HCT116 (cell line): ENCODE measurements at regions not wholly inside any gene's neighbourhood (a gene's known extent, or its start where the extent isn't known, plus 50 kb on each side); places are given as distances from the start of the nearest gene placed in this dataset.

Experiments used
- ATAC-seq: fragments of 200-7000 bp; cut with Tn5 transposase; 2 replicates; pipeline ENCODE4 v1.9.1; 2020; ENCODE audit warnings: mild to moderate bottlenecking, moderate library complexity
- BruUV-seq: library from RNA; stranded (reverse); fragments of 400-500 nt; replicated peaks from 2 replicates; lab custom pipeline; 2021; lab: Mats Ljungman, UMichigan
- CTCF ChIA-PET: fragments of 300-600 bp; sonication (Branson Sonifier 250); formaldehyde crosslinking; loops from one replicate; lab custom pipeline; 2021; ENCODE audit warnings: antibody characterized with exemption; lab: Charles Lee
- POLR2A ChIA-PET: fragments of 300-600, 350-600 bp; sonication (Branson Sonifier 250); formaldehyde crosslinking; loops from one replicate; lab custom pipeline; 2021; ENCODE audit warnings: antibody characterized with exemption; lab: Charles Lee
- RAD21 ChIA-PET, 2 experiments: fragments of 300-600 bp; sonication (Branson Sonifier 250); formaldehyde crosslinking; loops; one replicate each; lab custom pipeline; 2023; ENCODE audit warnings: low total read pairs in 2 of 2; ENCODE audit not compliant: uncharacterized antibody in 2 of 2, unreplicated experiment in 2 of 2, low non-redundant PET in 1 of 2; lab: Charles Lee
- DNase-seq: peaks from one replicate; pipeline ENCODE4 v3.0.0-alpha.2; 2010; ENCODE audit warnings: low read depth, low spot score
- H2AFZ ChIP-seq: fragments of 200-600 bp; shearing (Covaris generic), sonication (generic); 2 replicates; pipeline ENCODE4 v1.6.1; 2017; ENCODE audit warnings: low read depth, mixed run types, mixed read lengths, antibody characterized with exemption, low read length; ENCODE audit not compliant: poor library complexity, severe bottlenecking
- H3K27ac ChIP-seq: 2 replicates; pipeline ENCODE4 v1.5.1; 2012; ENCODE audit warnings: low read depth, low read length
- H3K27me3 ChIP-seq: fragments of 200-600 bp; sonication (generic); 2 replicates; pipeline ENCODE4 v1.6.1; 2016; ENCODE audit warnings: mixed run types, low read length, mixed read lengths; ENCODE audit not compliant: insufficient read depth
- H3K36me3 ChIP-seq, 2 experiments: fragments of 200-500 bp in 1 of 2; fragments of 200-600 bp in 1 of 2; sonication (Bioruptor generic) in 1 of 2; sonication (generic) in 1 of 2; 2 replicates each; pipeline versions ENCODE4 v1.5.1 to v1.6.1; 2014 to 2016; ENCODE audit warnings: low read length in 2 of 2, inconsistent platforms in 1 of 2, mixed read lengths in 1 of 2, mixed run types in 1 of 2; ENCODE audit not compliant: insufficient read depth in 2 of 2, control insufficient read depth in 1 of 2
- H3K4me1 ChIP-seq, 2 experiments: fragments of 200-600 bp in 1 of 2; sonication (generic) in 1 of 2; 2 replicates each; pipeline versions ENCODE4 v1.5.1 to v1.6.1; 2012 to 2017; ENCODE audit warnings: low read length in 2 of 2, inconsistent platforms in 1 of 2, mild to moderate bottlenecking in 1 of 2, mixed read lengths in 1 of 2, mixed run types in 1 of 2, moderate library complexity in 1 of 2; ENCODE audit not compliant: insufficient read depth in 2 of 2, control insufficient read depth in 1 of 2
- H3K4me2 ChIP-seq: fragments of 200-600 bp; sonication (generic); 2 replicates; pipeline ENCODE4 v1.6.1; 2017; ENCODE audit warnings: mixed run types, low read length, mixed read lengths
- H3K4me3 ChIP-seq, 2 experiments: fragments of 200-600 bp in 1 of 2; sonication (generic) in 1 of 2; replicated peaks in 1 of 2; 2 replicates each; pipeline ENCODE4 v1.5.1; 2011 to 2016; ENCODE audit warnings: low read length in 2 of 2, control low read depth in 1 of 2, low read depth in 1 of 2, mild to moderate bottlenecking in 1 of 2, mixed read lengths in 1 of 2, mixed run types in 1 of 2
- H3K79me2 ChIP-seq: fragments of 200-600 bp; sonication (generic); 2 replicates; pipeline ENCODE4 v1.6.1; 2017; ENCODE audit warnings: mild to moderate bottlenecking, mixed run types, low read length, moderate library complexity, mixed read lengths; ENCODE audit not compliant: insufficient read depth
- H3K9ac ChIP-seq: fragments of 200-600 bp; sonication (generic); 2 replicates; pipeline ENCODE4 v1.6.1; 2016; ENCODE audit warnings: low read length, mixed read lengths
- H3K9me2 ChIP-seq: fragments of 200-600 bp; sonication (generic), shearing (Covaris generic); 2 replicates; pipeline ENCODE4 v1.6.1; 2017; ENCODE audit warnings: mixed run types, mild to moderate bottlenecking, moderate library complexity; ENCODE audit not compliant: insufficient read depth
- H3K9me3 ChIP-seq, 2 experiments: fragments of 200-500 bp in 1 of 2; fragments of 200-600 bp in 1 of 2; sonication (Bioruptor generic) in 1 of 2; sonication (generic) in 1 of 2; 2 replicates each; pipeline ENCODE4 v1.6.1; 2014 to 2017; ENCODE audit warnings: low read length in 2 of 2, mixed read lengths in 2 of 2, inconsistent platforms in 1 of 2, low read depth in 1 of 2, mild to moderate bottlenecking in 1 of 2, mixed run types in 1 of 2, moderate library complexity in 1 of 2; ENCODE audit not compliant: control insufficient read depth in 1 of 2, insufficient read depth in 1 of 2
- H4K20me1 ChIP-seq: fragments of 200-600 bp; sonication (generic), shearing (Covaris generic); 2 replicates; pipeline ENCODE4 v1.6.1; 2017; ENCODE audit warnings: mixed run types, mild to moderate bottlenecking, moderate library complexity; ENCODE audit not compliant: insufficient read depth
- CEBPB ChIP-seq: IDR thresholded peaks from 2 replicates; pipeline ENCODE4 v1.6.1; 2012; ENCODE audit warnings: low read depth
- CTCF ChIP-seq, 3 experiments: fragments of 200-600 bp in 1 of 3; sonication (generic) in 1 of 3; IDR thresholded peaks in 2 of 3; conservative IDR thresholded peaks in 1 of 3; 2 replicates each; pipeline ENCODE4 v1.5.1; 2012 to 2017; ENCODE audit warnings: low read depth in 2 of 3, low read length in 2 of 3, antibody characterized with exemption in 1 of 3, borderline replicate concordance in 1 of 3, control low read depth in 1 of 3, mild to moderate bottlenecking in 1 of 3, mixed read lengths in 1 of 3, mixed run types in 1 of 3, moderate library complexity in 1 of 3; ENCODE audit not compliant: insufficient read depth in 1 of 3
- EZH2phosphoT487 ChIP-seq: fragments of 200-600 bp; IDR thresholded peaks from 2 replicates; pipeline ENCODE4 v1.6.1; 2018; ENCODE audit warnings: antibody characterized with exemption, borderline replicate concordance
- FOSL1 ChIP-seq: IDR thresholded peaks from 2 replicates; pipeline ENCODE4 v1.6.1; 2012; ENCODE audit warnings: low read depth
- JUND ChIP-seq: IDR thresholded peaks from 2 replicates; pipeline ENCODE4 v1.6.1; 2012
- POLR2AphosphoS5 ChIP-seq: IDR thresholded peaks from 2 replicates; pipeline ENCODE4 v1.6.1; 2011; ENCODE audit warnings: mild to moderate bottlenecking, low read depth, low read length, moderate library complexity
- RAD21 ChIP-seq: IDR thresholded peaks from 2 replicates; pipeline ENCODE4 v1.6.1; 2012; ENCODE audit warnings: low read depth, mild to moderate bottlenecking
- SIN3A ChIP-seq: IDR thresholded peaks from 2 replicates; pipeline ENCODE4 v1.6.1; 2012; ENCODE audit warnings: low read depth
- SRF ChIP-seq: IDR thresholded peaks from 2 replicates; pipeline ENCODE4 v1.6.1; 2012; ENCODE audit warnings: low read depth
- TCF7L2 ChIP-seq: IDR thresholded peaks from 2 replicates; pipeline ENCODE4 v1.7.0; 2011; ENCODE audit warnings: borderline replicate concordance, inconsistent platforms; ENCODE audit not compliant: insufficient read depth, insufficient read length; ENCODE audit errors: extremely low read depth
- YY1 ChIP-seq: IDR thresholded peaks from 2 replicates; pipeline ENCODE4 v1.6.1; 2011; ENCODE audit warnings: low read length, low read depth, moderate library complexity, mild to moderate bottlenecking; ENCODE audit not compliant: insufficient replicate concordance; ENCODE audit errors: extremely low read depth
- ZNF274 ChIP-seq: fragments of 200-500 bp; sonication (Bioruptor generic); IDR thresholded peaks from 2 replicates; pipeline ENCODE4 v1.6.1; 2014; ENCODE audit warnings: mild to moderate bottlenecking, low read depth, low read length, inconsistent platforms
- intact Hi-C: fragments of 100-400 bp; cut with micrococcal nuclease; formaldehyde crosslinking; loops from 2 replicates; pipeline ENCODE4 v1.10.0; 2022
- TF ChIP-seq, protein P1 (sequence below): IDR thresholded peaks from 2 replicates; pipeline ENCODE4 v1.6.1; 2012
- TF ChIP-seq, protein P2 (sequence below): IDR thresholded peaks from 2 replicates; pipeline ENCODE4 v1.6.1; 2011; ENCODE audit warnings: mild to moderate bottlenecking, low read length, moderate library complexity; ENCODE audit not compliant: insufficient replicate concordance; ENCODE audit errors: extremely low read depth

DNA sequence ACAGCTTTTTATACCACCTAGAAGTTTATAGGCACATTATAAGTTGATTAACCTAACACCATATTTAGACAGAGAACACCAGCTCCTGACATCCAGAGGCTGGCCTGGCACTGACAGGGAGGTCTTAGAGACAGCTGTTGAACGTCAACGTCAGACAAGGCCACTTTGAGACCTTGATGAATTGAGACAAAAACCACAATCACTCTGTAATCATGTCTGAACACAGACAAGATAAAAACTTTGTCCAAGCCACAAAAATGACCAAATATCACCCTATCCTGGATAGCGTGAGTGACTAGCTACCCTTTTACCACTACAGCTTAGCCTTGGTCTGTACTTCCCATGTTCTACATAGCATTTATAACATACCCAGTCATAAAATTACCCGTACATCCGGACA is 403.6 kb upstream of the CHRM3 start (continued):
- no peak for TF ChIP-seq TCF7L2
- no peak for TF ChIP-seq RAD21

DNA sequence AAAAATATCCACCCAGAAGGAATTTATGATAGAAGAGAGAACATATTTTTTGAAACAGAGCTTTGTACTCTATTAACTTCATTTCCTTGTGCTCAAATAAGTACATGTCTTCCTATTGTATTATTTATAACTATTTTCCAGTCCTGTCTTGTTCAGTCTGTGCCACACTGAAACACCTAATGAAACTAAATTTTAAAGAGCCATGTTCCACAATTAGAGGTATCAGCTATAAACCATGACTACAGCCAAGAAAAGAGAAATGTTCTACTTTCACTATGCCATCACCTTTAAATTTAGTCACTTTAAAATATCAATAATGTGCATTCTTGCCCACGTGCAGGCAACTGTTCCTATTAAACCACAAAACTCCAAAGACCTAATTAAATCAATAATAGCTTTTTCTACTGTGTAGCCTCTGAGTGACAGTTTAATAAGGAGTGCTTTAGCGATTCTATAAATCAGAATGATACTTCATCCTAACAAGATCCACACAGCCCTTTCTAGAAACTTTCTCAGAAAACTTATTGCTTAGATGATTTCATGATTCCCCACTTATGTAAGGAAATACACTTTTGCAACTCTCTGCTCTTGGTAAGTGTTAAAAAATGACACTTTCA is 404.9 kb upstream of the CHRM3 start:
- TF ChIP-seq EZH2phosphoT487 = no peak
- no peak for TF ChIP-seq ZNF274
- TF ChIP-seq YY1 = no peak
- TF ChIP-seq POLR2AphosphoS5 = no peak
- no peak for TF ChIP-seq SIN3A
- no peak for TF ChIP-seq CTCF (IDR thresholded peaks at IDR 0.05 in 2 of 3, conservative IDR thresholded peaks at IDR 0.05 in 1 of 3; ENCODE audit: borderline replicate concordance in 1 of 3, insufficient read depth in 1 of 3, low read depth in 2 of 3, low read length in 2 of 3)
- TF ChIP-seq CEBPB = no peak
- TF ChIP-seq, protein P1, sequence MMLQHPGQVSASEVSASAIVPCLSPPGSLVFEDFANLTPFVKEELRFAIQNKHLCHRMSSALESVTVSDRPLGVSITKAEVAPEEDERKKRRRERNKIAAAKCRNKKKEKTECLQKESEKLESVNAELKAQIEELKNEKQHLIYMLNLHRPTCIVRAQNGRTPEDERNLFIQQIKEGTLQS = no peak
- TF ChIP-seq, protein P2, sequence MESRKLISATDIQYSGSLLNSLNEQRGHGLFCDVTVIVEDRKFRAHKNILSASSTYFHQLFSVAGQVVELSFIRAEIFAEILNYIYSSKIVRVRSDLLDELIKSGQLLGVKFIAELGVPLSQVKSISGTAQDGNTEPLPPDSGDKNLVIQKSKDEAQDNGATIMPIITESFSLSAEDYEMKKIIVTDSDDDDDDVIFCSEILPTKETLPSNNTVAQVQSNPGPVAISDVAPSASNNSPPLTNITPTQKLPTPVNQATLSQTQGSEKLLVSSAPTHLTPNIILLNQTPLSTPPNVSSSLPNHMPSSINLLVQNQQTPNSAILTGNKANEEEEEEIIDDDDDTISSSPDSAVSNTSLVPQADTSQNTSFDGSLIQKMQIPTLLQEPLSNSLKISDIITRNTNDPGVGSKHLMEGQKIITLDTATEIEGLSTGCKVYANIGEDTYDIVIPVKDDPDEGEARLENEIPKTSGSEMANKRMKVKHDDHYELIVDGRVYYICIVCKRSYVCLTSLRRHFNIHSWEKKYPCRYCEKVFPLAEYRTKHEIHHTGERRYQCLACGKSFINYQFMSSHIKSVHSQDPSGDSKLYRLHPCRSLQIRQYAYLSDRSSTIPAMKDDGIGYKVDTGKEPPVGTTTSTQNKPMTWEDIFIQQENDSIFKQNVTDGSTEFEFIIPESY = no peak
- no peak for TF ChIP-seq RAD21
- TF ChIP-seq TCF7L2 = no peak
- no peak for TF ChIP-seq SRF
- TF ChIP-seq FOSL1 = no peak
- no peak for TF ChIP-seq JUND
- intact Hi-C loops = no loop called here
- no peak overlapping the region for H3K4me3 ChIP-seq
- no peak overlapping the region for H3K27ac ChIP-seq
- RAD21 ChIA-PET = no interaction called here
- H3K4me1 ChIP-seq = no peaks in the 10 kb centered on the region
- no peaks in the 10 kb centered on the region for H3K79me2 ChIP-seq
- no peaks in the 10 kb centered on the region for H3K36me3 ChIP-seq
- ATAC-seq (no peak), DNase-seq (no peak)
- CTCF ChIA-PET = no interaction called here
- H3K4me2 ChIP-seq = no peak overlapping the region
- BruUV-seq = no TSS peak
- H3K9me2 ChIP-seq = no peaks in the 10 kb centered on the region
- H3K9ac ChIP-seq = no peak overlapping the region
- no peaks in the 10 kb centered on the region for H3K27me3 ChIP-seq
- no peaks in the 10 kb centered on the region for H4K20me1 ChIP-seq
- peaks cover 0 to 20% of the 10 kb centered on the region in 2 experiments; a peak in 2 of 4 replicates for H3K9me3 ChIP-seq
- POLR2A ChIA-PET = no interaction called here
- no peak overlapping the region for H2AFZ ChIP-seq
